Suppressor macrophage treated with lipopolysaccharide for 4 hours (primary cell): ENCODE measurements at regions not wholly inside any gene's neighbourhood (a gene's known extent, or its start where the extent isn't known, plus 50 kb on each side); places are given as distances from the start of the nearest gene placed in this dataset.

Source experiments
- DNase-seq: peaks from one replicate; pipeline ENCODE4 v3.0.0-alpha.2; 2020

DNA sequence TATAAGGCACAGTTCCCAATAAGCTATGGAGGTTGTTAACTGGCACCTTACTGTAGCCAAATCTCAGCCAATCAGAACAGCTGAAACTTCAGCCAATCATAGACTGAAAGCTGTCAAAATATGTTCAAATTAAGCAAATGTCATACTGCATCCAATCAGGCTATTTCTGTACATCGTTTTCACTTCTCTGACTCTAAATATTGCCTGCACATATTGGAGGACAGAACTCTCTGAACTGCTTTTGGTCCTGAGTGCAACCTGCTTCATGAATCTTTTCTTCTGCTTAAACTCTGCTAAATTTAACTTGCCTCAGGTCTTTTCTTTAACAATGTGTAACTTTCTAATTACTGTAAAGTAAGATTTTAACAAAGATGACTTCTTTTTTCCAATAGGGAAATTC, 1198.9 kb upstream of the PCDH7 start:
- no peak for DNase-seq

DNA sequence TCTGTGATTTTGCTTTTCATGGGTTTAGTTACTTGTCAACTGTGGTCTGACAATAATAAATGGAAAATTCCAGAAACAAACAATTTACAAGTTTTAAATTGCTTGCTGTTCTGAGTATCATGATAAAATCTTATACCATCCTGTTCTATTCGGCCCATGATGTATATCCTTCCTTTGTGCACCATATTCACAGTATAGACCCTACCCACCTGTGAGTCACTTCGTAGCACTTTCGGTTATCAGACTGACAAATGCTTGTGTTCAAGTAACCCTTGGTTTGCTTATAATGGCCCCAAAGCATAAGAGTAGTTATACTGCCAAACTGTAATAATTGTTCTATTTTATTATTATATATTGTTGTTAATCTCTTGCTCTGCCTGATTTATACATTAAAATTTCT, 1183.4 kb upstream of the PCDH7 start:
- DNase-seq = no peak

GRCh38 chr4:29538889-29539646, 1181.1 kb upstream of the PCDH7 start:
- no peak for DNase-seq

DNA sequence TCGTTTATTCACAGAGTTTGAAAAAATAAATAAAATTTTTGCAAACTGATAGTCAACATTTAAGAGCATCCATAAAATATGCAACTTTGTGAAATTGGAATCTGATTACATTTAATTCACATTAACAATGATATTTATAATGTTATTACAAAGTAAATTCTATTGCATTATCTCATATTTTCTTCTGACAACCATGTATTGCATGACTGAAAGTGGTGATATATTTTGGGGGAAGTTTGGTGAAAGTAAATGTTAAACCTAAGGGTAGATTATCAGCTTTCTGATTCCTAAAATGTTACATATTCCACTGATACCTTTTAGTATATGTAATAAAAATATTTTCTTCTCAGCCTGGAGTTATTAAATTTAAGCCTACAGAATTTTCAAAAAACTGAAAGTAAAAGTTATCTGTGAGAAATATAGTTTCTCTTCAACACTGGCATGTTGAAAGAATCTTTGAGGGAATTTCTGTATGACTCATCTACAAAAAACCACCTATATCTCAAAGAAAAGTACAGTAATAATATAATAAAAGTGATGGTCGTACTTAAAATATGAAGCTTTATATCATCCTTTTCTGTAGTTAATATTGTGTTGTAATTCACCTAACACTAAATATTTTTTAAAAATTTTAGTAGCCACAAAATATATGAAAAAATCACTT, 1179.6 kb upstream of the PCDH7 start:
- no peak for DNase-seq

DNA sequence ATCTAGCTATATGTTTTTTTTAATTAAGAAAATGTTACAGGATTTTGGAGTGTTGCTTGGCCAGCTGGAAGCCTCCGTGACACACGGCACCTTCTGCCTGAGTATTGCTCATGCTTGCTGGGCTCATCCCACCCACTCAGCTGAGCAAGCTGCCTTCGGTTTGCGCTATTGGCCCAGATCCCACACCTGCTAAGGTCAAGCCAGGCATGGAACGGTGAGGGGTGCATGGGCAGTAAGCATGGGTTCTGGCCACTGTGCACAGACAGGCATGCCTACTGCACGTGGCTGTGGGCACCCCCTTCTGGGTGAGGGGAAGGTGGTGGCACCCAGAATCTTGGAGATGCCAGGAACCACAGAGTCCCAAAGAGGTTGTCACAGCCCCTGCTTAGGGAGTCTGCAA, 1178.4 kb upstream of the PCDH7 start:
- no peak for DNase-seq

- no peak for DNase-seq
Measured at GRCh38 chr4:29549342-29549741, 1170.8 kb upstream of the PCDH7 start.

DNA sequence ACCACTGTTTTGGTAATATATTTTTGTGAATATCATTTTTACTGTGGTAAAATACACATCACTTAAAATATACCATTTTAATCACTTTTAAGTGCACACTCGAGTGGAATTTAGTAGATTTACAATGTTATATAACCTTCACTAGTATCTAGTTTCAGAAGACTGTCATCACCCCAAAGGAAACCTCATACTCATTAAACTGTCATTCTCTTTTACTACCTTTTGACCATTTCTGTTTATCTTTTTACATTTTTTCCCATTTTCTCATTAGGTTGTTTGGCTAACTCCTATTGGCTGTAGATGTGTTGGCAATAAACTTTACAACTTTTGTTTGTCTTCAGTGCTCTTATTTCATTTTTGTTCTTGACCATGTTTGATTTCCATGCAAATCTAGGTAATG, 1168.3 kb upstream of the PCDH7 start:
- no peak for DNase-seq

DNA sequence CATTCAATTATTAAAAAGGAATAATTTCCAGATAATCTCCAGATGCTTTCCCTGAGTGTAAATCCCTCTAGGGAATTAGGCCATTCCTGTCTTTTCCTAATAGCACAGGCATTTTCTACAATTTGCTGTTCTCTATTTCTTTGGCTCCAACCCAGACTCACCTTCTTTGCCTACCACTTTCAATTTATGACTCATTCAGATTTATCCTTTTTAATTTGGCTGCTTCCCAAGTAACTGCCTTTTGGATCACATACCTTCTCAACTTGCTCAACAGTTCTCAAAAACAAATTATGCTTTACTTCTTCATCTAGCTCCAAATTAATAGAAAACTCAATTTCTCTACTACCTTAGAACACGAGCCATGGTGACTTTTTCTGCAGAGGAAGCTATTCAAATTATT, 1166.3 kb upstream of the PCDH7 start:
- DNase-seq = no peak

- no peak for DNase-seq
Measured at GRCh38 chr4:29558789-29559188, 1161.4 kb upstream of the PCDH7 start.

- DNase-seq = no peak
Measured at GRCh38 chr4:29559286-29559685, 1160.9 kb upstream of the PCDH7 start.

GRCh38 chr4:29560452-29560851, 1159.7 kb upstream of the PCDH7 start:
- no peak for DNase-seq

- DNase-seq = peak; percentile 16
Measured at GRCh38 chr4:29565256-29565655, 1154.9 kb upstream of the PCDH7 start.

GRCh38 chr4:29566371-29566770, 1153.8 kb upstream of the PCDH7 start:
- no peak for DNase-seq

DNA sequence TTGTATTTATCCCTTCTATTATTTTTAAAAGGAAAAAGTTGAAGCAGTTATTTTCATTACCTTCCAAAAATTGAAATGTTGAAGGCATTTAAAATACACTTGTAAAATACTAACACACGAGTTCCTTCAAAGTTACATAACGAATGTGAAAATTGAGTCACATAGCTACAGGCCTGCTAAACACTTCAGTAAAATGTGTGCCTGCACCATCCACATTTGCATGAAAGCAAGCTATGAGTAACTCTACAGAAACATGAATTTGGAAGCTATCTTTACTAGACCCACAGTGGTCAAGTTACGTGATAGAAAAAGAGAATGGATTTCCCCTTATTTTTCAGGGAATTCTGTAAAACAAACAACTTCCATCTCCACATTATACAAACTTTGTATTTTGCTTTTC, 1148.8 kb upstream of the PCDH7 start:
- no peak for DNase-seq

DNA sequence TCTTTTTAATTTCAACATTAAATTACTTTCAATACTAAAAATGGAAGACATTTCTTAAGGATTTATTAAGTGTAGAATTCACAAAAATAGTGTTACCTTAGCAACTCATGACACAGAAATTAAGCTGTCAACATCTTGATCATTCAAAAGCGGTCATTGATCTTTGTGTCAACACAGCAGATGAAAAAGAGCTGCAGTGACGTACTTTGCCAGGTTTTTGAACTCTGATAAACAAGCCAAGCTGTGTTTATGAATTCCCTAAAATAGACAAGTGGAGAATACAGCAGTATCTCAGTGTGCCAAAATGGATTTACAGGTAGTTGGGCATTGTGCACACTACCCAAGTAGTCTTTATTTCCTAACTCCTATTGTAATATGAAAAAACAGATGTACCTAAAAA, 1141.8 kb upstream of the PCDH7 start:
- no peak for DNase-seq

GRCh38 chr4:29581457-29581856, 1138.7 kb upstream of the PCDH7 start:
- DNase-seq = no peak

DNA sequence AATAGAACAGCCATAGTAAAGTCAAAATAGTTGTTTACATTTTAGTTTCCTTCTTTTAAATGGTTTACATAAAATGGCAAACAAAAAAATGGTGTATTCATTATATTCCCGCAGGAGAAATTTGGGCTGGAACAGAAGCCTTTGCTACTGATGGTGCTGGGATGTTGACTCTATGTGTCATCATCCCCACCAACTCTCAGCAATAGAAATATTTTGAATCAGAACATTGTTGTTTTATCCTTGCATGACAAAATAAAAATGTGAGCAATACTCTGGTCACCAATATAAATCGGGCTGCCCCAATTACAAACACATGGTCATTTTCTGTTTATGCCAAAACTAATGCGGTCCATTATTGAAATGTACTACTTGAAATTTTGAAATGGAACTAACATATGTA, 1131.6 kb upstream of the PCDH7 start:
- no peak for DNase-seq

DNA sequence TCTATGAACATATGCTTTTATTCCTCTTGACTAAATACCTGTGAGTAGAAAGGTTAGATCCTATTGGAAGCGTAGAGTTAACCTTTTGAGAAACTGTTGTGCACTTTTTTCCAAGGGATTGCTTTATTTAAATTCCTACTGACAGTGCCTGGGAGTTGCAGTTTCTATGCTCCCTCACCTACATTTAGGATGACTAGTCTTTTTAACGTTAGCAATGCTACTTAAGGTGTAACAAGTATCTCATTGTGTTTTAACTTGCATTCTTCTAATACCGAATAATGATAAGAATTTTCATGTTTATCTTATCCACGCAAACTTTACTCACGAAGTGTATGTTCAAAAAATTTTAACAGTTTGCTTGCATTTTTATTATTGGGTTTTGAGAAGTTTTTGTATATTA, 1123.9 kb upstream of the PCDH7 start:
- DNase-seq = no peak

DNA sequence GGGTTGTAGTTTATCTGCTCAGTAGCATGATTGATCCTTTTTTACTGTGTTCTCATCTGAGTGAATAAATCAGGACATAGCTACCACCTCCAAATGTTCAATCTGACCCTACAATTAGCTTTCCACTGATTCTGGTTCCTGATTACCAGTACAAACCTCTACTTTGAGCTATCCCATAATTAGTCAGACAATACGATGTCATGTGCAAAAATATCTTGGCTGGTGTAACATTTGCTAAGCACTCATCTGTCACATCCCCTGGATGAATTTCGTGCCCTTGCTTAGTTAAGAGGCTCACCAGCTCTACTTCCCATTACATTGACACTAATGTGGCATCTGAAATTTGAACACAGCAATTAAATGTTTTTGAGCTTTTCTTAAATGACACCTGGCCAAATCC, 1101.0 kb upstream of the PCDH7 start:
- DNase-seq = no peak

DNA sequence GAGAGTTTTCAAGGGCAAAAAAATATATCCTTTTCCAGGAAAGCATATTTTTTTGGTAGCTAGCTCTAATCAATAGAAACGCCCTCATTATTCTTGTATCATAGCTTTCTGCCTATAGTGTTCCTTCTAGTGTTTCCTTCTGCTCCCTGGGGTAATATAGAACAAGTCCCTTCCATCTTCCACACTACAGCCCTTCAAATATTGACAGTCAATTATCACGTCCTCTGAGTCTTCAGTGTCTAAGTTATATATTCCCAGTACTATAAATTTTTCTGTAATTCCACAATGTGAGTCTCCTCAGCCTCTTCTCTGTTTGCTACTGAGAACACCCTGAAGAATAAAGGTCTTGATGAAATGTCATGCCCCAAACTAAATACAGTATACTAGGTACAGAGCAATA, 1088.0 kb upstream of the PCDH7 start:
- no peak for DNase-seq

- no peak for DNase-seq
Measured at GRCh38 chr4:29636961-29637360, 1083.2 kb upstream of the PCDH7 start.

DNA sequence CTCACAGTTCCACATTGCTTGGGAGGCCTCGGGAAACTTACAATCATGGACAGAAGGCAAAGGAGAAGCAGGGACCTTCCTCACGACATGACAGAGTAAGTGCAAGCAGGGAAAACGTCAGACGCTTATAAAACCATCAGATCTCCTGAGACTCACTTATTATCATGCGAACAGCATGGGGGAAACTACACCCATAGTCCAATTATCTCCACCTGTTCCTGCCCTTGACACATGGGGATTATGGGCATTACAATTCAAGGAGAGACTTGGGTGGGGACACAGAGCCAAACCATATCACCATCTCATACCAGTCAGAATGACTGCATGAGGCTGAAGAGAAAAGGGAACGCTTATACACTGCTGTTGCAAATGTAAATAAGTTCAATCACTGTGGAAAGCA, 1066.9 kb upstream of the PCDH7 start:
- DNase-seq = no peak

DNA sequence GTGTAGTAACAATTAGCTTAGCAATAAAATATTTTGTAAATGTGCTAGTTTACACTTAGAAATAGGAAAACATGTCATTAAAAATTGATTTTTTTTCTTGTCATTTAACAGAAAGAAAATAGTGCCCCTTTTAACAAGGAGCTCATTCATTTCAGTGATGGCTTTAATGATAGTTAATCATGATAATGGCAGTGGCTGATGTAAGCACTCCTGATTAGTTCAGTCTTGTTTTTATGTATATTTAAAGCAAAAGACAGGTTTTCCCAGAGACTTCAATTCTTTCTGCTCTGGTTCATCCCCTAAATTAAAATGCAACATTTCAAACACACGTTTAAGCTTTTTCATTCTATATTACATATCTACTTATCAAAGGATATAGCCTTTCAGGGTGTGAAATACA, 1039.5 kb upstream of the PCDH7 start:
- no peak for DNase-seq

DNA sequence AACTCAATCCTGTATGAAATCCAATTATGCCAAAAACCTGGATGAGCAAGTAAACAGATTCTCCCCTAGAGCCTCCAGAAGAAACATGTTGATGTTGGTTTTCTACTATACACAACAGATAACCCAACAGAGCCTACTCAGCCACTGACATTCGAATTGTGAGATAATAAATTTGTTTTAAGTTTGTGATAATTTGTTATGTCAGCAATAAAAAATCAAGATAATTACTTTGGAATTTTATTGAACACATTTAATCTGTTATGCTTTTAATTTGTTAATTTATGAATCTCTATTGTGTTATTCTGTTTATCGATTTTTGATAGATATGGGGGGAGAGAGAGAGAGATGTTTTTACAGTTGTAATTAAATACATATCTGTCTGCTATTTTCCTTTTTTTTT, 1016.1 kb upstream of the PCDH7 start:
- no peak for DNase-seq

- no peak for DNase-seq
Measured at GRCh38 chr4:29708473-29708872, 1011.7 kb upstream of the PCDH7 start.
